ENCODE measurements at regions not wholly inside any gene's neighbourhood (a gene's known extent, or its start where the extent isn't known, plus 50 kb on each side); places are given as distances from the start of the nearest gene placed in this dataset.

DNA sequence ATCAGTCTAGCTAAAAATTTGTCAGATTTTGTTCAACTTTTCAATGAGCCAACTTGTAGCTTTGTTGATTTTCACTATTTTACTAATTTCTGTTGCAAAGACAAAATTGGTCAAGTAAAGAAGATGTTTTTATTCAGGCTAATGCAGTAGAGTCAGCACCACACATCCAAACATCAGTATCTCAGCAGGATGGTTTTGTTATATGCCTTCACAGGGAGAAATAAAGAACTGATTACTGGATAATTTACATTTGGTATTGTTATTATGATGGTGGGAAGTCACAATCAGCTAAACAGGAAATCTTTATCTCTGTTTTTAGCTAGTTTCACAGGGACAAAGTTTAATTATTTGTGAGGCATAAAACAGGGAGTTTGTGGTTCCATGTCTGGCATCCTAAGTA lies 713.4 kb downstream of the SLITRK5 start:
- TF ChIP-seq, protein P1, sequence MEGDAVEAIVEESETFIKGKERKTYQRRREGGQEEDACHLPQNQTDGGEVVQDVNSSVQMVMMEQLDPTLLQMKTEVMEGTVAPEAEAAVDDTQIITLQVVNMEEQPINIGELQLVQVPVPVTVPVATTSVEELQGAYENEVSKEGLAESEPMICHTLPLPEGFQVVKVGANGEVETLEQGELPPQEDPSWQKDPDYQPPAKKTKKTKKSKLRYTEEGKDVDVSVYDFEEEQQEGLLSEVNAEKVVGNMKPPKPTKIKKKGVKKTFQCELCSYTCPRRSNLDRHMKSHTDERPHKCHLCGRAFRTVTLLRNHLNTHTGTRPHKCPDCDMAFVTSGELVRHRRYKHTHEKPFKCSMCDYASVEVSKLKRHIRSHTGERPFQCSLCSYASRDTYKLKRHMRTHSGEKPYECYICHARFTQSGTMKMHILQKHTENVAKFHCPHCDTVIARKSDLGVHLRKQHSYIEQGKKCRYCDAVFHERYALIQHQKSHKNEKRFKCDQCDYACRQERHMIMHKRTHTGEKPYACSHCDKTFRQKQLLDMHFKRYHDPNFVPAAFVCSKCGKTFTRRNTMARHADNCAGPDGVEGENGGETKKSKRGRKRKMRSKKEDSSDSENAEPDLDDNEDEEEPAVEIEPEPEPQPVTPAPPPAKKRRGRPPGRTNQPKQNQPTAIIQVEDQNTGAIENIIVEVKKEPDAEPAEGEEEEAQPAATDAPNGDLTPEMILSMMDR (IDR thresholded peaks at IDR 0.05; ENCODE audit: low read depth, low read length, poor library complexity, severe bottlenecking), result no peak
- TF ChIP-seq EZH2phosphoT487 (IDR thresholded peaks at IDR 0.05; ENCODE audit: borderline replicate concordance, low read length), result no peak
